Panc1 (cell line): ENCODE measurements at regions not wholly inside any gene's neighbourhood (a gene's known extent, or its start where the extent isn't known, plus 50 kb on each side); places are given as distances from the start of the nearest gene placed in this dataset.

Source experiments
- ATAC-seq: fragments of 200-7000 bp; cut with Tn5 transposase; 2 replicates; pipeline ENCODE4 v1.9.1; 2020; ENCODE audit warnings: mild to moderate bottlenecking, moderate library complexity
- BruUV-seq: library from RNA; stranded (reverse); fragments of 400-500 nt; replicated peaks from 2 replicates; lab custom pipeline; 2021; lab: Mats Ljungman, UMichigan
- CTCF ChIA-PET: fragments of 300-600 bp; sonication (Branson Sonifier 250); formaldehyde crosslinking; loops from one replicate; lab custom pipeline; 2022; ENCODE audit warnings: antibody characterized with exemption; lab: Charles Lee
- POLR2A ChIA-PET: fragments of 300-600 bp; sonication (Branson Sonifier 250); formaldehyde crosslinking; loops from one replicate; lab custom pipeline; 2022; ENCODE audit warnings: antibody characterized with exemption; lab: Charles Lee
- DNase-seq: peaks from one replicate; pipeline ENCODE4 v3.0.0-alpha.2; 2010; ENCODE audit warnings: low read depth, low spot score
- H3K27ac ChIP-seq: 2 replicates; pipeline ENCODE4 v1.5.1; 2011; ENCODE audit warnings: mild to moderate bottlenecking, low read length, inconsistent platforms
- H3K27me3 ChIP-seq: fragments of 200-500 bp; sonication (Bioruptor generic); 2 replicates; pipeline ENCODE4 v1.6.0; 2014; ENCODE audit warnings: low read length, inconsistent platforms; ENCODE audit not compliant: control insufficient read depth, insufficient read depth
- H3K36me3 ChIP-seq: fragments of 200-500 bp; sonication (Bioruptor generic); 2 replicates; pipeline ENCODE4 v1.5.1; 2014; ENCODE audit warnings: inconsistent platforms, mild to moderate bottlenecking, low read length, moderate library complexity; ENCODE audit not compliant: control insufficient read depth, insufficient read depth
- H3K4me1 ChIP-seq: 2 replicates; pipeline ENCODE4 v1.5.1; 2011; ENCODE audit warnings: inconsistent platforms, mild to moderate bottlenecking, low read length, moderate library complexity; ENCODE audit not compliant: control insufficient read depth, insufficient read depth
- H3K4me3 ChIP-seq, 2 experiments: 2 replicates each; pipeline ENCODE4 v1.5.1; 2011 to 2012; ENCODE audit warnings: low read depth in 2 of 2, low read length in 2 of 2, mild to moderate bottlenecking in 2 of 2, inconsistent platforms in 1 of 2, moderate library complexity in 1 of 2
- H3K9me3 ChIP-seq: fragments of 200-500 bp; sonication (Bioruptor generic); 2 replicates; pipeline ENCODE4 v1.5.1; 2014; ENCODE audit warnings: low read depth, mild to moderate bottlenecking, inconsistent platforms, low read length, moderate library complexity; ENCODE audit not compliant: control insufficient read depth, insufficient read depth
- CTCF ChIP-seq: fragments of 450-650 bp; IDR thresholded peaks from 2 replicates; pipeline ENCODE4 v1.5.1; 2017; ENCODE audit warnings: mild to moderate bottlenecking
- POLR2AphosphoS5 ChIP-seq: IDR thresholded peaks from 2 replicates; pipeline ENCODE4 v1.6.1; 2012; ENCODE audit warnings: mild to moderate bottlenecking, low read depth, low read length, moderate library complexity
- REST ChIP-seq, 2 experiments: IDR thresholded peaks; 2 replicates each; pipeline ENCODE4 v1.6.1; 2011 to 2012; ENCODE audit warnings: low read depth in 2 of 2, control low read depth in 1 of 2, low read length in 1 of 2, mild to moderate bottlenecking in 1 of 2, moderate library complexity in 1 of 2; ENCODE audit not compliant: insufficient read depth in 1 of 2
- SIN3A ChIP-seq: IDR thresholded peaks from 2 replicates; pipeline ENCODE4 v1.6.1; 2012; ENCODE audit warnings: low read depth, mild to moderate bottlenecking, low read length, moderate library complexity, borderline replicate concordance; ENCODE audit not compliant: insufficient read depth
- TCF7L2 ChIP-seq: IDR thresholded peaks from 2 replicates; pipeline ENCODE4 v1.6.1; 2011; ENCODE audit warnings: mild to moderate bottlenecking, low read depth, low read length, inconsistent platforms
- in situ Hi-C: cut with HindIII; loops from 2 replicates; pipeline ENCODE4 v1.10.0; 2016; ENCODE audit warnings: low sequenced_read_pairs, low pct_unique_long_range_greater_than_20kb
- intact Hi-C: fragments of 100-400 bp; cut with micrococcal nuclease; formaldehyde crosslinking; loops from one replicate; pipeline ENCODE4 v1.10.0; 2022; ENCODE audit not compliant: unreplicated experiment

GRCh38 chr5:99445805-99446204 lies 517.0 kb upstream of the CHD1 start:
- CTCF ChIA-PET = no interaction called here

GRCh38 chr5:99441235-99441634 lies 512.4 kb upstream of the CHD1 start:
- intact Hi-C loops (no loop called here), in situ Hi-C loops (no loop called here)
- BruUV-seq = no TSS peak
- Histone ChIP-seq H3K4me1 (no peaks in the 10 kb centered on the region), H3K4me3 (no peak overlapping the region), H3K27ac (no peak overlapping the region), H3K27me3 (no peaks in the 10 kb centered on the region), H3K9me3 (no peaks in the 10 kb centered on the region), H3K36me3 (no peaks in the 10 kb centered on the region)
- DNase-seq = no peak
- no peak for ATAC-seq
- no peak for TF ChIP-seq POLR2AphosphoS5
- TF ChIP-seq CTCF = no peak
- TF ChIP-seq SIN3A = no peak
- TF ChIP-seq TCF7L2 = no peak
- no peak for TF ChIP-seq REST (IDR thresholded peaks at IDR 0.05; ENCODE audit: insufficient read depth in 1 of 2, low read depth in 2 of 2, low read length in 1 of 2)
- ChIA-PET CTCF (no interaction called here), POLR2A (interaction anchor here (0.5 kb wide), 1 partner anchor 75 kb away, joined by 19 read pairs; no protein-coding TSS in a partner anchor)

More at GRCh38 chr5:99445805-99446204, 517.0 kb upstream of the CHD1 start:
- no TSS peak for BruUV-seq
- Histone ChIP-seq H3K4me3 (no peak overlapping the region), H3K27ac (no peak overlapping the region), H3K36me3 (no peaks in the 10 kb centered on the region), H3K27me3 (no peaks in the 10 kb centered on the region), H3K9me3 (no peaks in the 10 kb centered on the region), H3K4me1 (no peaks in the 10 kb centered on the region)
- ATAC-seq (no peak), DNase-seq (no peak)
- intact Hi-C loops = no loop called here
- TF ChIP-seq CTCF = no peak
- no peak for TF ChIP-seq REST (IDR thresholded peaks at IDR 0.05; ENCODE audit: insufficient read depth in 1 of 2, low read depth in 2 of 2, low read length in 1 of 2)
- TF ChIP-seq SIN3A = no peak
- no peak for TF ChIP-seq POLR2AphosphoS5
- no peak for TF ChIP-seq TCF7L2
- POLR2A ChIA-PET = no interaction called here
- in situ Hi-C loops = no loop called here
